PFSK-1 (cell line): ENCODE measurements at regions not wholly inside any gene's neighbourhood (a gene's known extent, or its start where the extent isn't known, plus 50 kb on each side); places are given as distances from the start of the nearest gene placed in this dataset.

Experiments
- POLR2AphosphoS5 ChIP-seq: IDR thresholded peaks from 2 replicates; pipeline ENCODE4 v1.6.1; 2012; ENCODE audit warnings: low read depth, mild to moderate bottlenecking, control low read depth, low read length, moderate library complexity
- REST ChIP-seq, 2 experiments: IDR thresholded peaks; 2 replicates each; pipeline versions ENCODE4 v1.6.1 to v1.8.0; 2011 to 2012; ENCODE audit warnings: low read depth in 2 of 2, low read length in 2 of 2, control low read depth in 1 of 2, inconsistent platforms in 1 of 2, mild to moderate bottlenecking in 1 of 2, moderate library complexity in 1 of 2; ENCODE audit not compliant: insufficient read depth in 1 of 2
- SIN3A ChIP-seq: IDR thresholded peaks from 2 replicates; pipeline ENCODE4 v1.6.1; 2012; ENCODE audit warnings: mild to moderate bottlenecking, low read length, moderate library complexity, borderline replicate concordance; ENCODE audit not compliant: insufficient read depth
- TAF1 ChIP-seq: IDR thresholded peaks from 2 replicates; pipeline ENCODE4 v1.6.1; 2012; ENCODE audit warnings: low read length, control low read depth, borderline replicate concordance; ENCODE audit not compliant: insufficient read depth

GRCh38 chr1:219463636-219464035 is 149.3 kb downstream of the ZC3H11B start:
- TF ChIP-seq SIN3A: no peak
- no peak for TF ChIP-seq REST (IDR thresholded peaks at IDR 0.05; ENCODE audit: insufficient read depth in 1 of 2, low read depth in 2 of 2, low read length in 2 of 2)
- TF ChIP-seq TAF1: no peak
- no peak for TF ChIP-seq POLR2AphosphoS5
